ENCODE measurements at regions not wholly inside any gene's neighbourhood (a gene's known extent, or its start where the extent isn't known, plus 50 kb on each side); places are given as distances from the start of the nearest gene placed in this dataset.
"Not testable (repeated sequence)": the region's sequence is repeated elsewhere in the genome, so short reads cannot be mapped to it uniquely, and the experiment has no call there.

DNA sequence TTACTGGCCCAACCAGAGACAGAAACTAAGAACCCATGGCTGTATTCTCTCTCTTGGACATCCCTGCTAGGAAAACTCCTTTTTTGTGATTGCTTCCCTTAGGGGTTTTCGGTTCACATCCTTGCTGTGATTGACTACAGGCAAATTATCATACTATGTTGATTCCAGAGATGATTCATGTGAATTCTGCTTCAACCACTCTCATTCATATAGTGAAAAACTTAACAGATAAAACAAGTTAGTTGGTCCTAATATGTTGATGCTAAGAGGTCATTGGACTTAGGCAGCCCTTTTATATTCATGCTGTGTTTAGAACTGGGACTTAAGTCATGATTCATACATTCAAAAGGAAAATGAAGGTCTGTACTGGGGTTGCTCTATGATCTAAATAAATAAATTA, 76.9 kb upstream of the CCN2 start:
- DNase-seq, result no peak

DNA sequence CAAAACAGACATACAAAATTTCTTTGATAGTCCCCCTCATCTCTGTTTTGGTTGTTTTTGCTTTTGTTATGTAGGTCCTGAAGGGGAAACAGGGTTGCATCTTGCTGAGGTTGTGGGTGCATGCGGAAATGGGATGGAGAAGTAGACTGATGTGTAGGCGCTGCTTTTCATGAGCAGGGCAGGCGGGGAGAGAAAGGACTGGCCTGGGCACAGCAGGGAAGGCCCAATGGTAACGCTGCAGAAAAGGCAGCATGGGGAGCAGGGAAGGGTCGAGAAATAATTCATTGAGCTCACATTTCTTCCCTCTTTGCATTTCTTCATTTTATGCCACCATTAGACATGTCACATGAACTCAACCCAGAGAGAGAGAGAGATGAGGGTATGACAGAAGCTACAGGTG, 74.3 kb upstream of the CCN2 start:
- no peak for DNase-seq

DNA sequence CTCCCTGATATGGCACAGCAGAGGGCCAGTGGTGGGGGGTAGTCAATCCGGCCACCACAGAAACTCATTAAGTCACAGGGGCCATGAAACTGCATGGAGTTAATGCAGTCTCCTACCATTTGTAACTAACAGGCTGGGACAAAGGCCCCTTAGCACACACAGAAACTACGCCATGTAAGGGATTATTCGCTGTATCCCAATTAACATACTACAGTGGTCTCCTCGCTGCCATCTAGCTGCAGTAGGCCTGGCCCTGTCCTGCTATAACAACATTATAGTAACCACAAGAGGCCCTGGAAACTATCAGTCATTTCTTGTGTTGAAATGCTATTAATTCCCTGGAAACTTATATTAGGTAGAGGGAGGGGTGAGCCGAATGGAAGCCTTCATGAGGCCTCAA, 72.3 kb upstream of the CCN2 start:
- DNase-seq, result no peak

DNA sequence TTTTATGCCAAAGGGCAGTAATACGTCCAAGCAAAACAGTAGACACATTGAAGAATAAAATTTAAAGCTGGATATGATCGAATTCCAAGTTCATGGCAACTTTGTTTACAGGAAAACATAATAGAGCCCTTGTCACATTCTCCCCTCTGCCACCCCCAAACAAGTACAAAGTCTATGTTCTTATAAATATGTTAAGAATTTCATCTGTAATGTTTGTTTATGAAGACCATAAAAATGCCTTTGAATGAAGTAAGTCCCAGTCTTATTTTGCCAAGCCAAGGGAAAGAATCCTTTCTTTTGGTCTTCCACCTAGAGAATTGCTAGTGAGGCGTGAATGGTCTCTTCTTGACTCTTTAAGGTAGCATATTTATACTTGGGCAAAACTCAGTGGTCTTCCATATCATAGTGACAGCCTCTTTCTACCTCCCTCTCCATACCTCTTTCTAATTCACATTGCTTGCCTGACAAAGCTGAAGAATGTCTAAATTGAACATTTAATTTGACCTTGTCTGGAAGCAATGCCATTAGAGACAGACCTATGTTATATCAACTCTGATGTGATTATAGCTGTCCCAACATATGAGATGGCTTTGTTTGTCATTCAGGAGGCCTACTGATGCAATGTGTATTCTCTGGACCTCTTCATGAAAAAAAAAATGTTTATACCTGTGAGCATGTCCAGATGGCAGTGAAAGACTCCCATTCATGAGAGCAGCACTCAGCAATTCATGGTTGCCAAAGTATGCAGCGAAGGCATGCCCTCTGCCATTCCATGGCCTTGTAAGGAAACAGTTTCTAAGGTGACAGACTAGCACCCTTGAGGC, 70.6 kb upstream of the CCN2 start:
- DNase-seq, result no peak

DNA sequence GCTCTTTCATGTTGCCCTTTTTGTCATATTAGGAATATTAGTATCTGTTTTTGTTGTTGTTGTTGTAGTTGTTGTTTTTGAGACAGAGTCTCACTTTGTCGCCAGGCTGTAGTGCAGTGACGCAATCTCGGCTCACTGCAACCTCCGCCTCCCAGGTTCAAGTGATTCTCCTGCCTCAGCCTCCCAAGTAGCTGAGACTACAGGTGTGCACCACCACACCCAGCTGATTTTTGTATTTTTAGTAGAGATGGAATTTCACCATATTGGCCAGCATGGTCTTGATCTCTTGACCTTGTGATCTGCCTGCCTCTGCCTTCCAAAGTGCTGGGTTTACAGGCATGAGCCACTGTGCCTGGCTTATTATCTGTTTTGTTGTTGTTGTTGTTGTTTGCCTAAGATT, 69.7 kb upstream of the CCN2 start:
- not testable (repeated sequence) for DNase-seq

DNA sequence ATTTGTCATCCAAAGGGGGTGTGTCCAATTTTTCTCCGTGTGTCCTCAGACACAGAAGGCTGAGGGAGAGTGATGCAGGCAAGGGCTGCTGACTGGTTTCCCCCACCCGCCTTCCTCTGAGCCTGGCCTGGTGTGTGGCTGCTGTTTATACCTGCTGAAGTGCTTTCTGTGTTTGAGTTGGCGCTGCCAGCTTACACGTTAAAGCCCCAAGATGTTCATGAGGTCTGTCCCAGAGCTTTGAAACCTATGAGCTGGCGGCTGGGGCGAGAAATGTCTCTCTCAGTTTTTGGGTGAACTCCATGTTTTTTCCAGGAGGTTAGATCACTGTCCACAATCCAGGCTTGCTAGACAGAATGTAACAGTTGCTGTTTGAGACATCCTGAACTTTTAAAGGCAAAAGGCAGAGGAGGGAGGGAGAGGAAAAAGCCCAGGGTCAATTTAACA, 69.0 kb upstream of the CCN2 start:
- no peak for DNase-seq

DNA sequence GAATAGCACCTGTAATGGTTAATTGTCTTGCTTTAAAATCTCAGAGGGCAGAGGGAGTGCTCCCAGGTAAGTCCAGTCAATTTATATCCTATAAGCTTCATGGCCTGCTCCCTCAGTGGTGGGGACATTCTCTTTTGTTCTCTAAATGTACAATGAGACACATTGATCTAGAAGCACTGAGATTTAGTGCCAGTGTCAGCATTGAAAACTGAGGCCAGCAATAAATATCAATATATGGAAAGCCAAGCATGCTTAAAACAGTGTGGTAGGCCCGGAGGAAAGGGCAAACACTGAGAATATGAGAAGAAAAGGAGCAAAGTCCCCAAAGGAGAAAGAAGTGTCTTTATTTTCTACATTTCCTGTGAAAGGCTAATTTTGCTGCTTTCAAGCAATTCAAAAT, 68.4 kb upstream of the CCN2 start:
- DNase-seq, result no peak

DNA sequence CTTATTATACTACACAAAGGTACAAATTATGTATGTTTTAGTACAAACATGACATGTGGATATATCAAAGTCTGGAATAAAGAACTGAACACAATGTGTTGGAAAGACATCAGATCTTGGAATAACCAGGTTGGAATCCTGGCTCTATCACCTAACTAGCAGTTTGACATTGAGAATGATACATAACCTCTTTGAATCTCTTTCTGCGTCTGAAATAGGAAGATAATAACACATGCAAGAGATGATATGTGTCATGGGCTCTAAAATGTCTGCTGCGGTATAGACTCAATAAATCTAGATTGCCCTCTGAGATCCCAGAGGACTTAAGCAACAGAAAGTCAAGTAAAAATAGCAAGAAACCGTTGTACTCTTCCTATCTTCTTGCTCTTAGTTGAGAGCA, 66.8 kb upstream of the CCN2 start:
- DNase-seq, result no peak

DNA sequence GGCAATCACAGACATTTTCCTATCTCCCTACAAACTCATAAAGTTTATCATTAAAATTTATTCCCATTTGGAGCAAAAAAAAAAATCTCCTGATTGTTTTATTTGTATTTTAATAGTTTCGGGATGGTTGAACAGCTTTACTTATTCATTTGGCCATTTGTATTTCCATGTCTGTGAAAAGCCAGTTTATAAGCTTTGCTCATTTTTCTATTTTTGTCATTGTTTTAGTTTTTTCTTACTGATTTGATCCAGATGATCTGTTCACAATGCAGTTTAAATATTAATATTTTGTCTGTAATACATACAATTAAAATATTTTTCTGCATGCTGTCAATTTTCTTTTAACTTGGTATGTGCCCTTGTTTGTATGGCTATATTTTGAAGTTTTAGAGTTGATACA, 65.2 kb upstream of the CCN2 start:
- no peak for DNase-seq

DNA sequence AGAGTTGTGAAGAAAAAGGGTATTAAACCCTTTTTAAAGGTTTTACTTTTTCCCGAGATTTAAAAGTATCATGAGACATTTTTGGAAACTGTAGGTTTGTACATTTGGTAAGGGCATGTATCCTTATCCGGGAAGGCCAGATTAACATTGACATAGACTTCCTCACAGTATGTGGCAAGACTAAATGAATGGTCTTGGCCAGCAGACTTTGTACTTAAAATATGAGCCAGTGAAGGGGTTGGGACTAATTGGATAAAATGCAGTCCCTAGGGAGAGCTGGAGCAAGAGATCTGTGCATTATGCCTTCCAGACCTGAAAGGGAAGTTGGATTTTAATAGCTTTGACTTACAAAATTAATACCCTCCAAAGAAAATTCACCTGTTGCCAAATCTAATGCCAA, 60.4 kb upstream of the CCN2 start:
- no peak for DNase-seq

DNA sequence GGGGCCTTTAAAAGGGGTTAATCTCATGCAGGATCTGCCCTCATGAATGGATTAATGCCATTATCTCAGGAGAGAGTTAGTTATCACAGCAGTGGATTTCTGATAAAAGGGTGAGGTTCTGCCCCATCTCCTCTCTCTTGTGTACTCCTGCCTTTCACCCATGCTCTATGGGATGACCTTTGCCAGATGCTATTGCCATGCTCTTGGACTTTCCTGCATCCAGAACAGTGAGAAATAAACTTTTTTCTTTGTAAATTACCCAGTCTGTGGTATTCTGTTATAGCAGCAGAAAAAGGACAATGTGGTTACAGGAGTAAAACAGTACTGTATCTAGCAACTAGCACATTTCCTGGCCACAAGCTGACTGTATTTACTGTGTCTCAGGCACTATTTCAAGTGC, 58.0 kb upstream of the CCN2 start:
- no peak for DNase-seq

DNA sequence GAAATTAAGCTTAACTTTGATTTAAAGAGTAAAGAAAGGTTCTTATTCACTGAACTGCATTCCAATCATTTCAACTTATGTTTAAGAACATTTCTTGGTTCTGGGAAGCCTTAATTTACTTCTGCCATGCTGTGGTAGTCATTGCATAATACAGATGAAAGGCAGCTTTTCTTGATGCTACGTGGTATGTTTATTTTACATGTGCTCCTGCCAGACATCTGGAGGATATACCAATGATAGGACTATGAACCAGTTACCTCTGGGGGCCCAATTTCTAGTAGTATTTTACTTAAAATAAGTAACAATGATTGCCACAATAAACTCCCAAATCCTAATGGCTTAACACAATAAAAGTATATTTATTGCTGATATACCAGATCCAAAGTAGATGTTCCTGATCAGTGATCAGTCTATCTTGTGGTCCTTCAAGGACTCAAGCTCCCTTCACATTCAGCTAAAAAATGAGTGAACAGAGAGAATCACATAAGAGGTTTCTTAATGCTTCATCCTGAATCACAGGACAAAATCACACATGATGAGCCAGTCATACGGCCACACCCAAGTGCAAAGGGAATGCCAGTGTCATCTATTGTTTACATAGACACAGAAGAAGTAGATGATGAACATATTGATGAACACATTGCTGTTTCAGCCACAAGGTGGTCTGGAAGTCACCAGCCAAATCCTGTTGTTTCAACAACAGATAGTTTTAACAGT, 56.5 kb upstream of the CCN2 start:
- DNase-seq, result no peak

DNA sequence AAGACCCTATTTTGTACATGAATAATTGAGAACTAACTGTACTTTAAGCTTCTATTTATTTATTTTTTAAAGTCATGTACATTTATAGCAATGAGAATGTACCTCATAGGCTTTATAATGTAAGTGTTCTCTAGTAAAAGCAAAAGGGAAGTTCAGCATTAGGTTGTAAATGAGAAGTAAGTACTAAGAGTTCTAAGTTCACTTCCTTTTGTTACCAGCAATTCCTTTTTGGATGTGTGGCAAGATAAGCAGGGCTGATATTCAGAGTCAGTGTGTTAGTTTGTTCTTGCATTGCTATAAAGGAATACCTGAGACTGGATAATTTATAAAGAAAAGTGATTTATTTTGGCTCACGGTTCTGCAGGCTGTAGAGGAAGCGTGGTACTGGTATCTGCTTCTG, 54.0 kb upstream of the CCN2 start:
- DNase-seq, result peak; percentile 54

DNA sequence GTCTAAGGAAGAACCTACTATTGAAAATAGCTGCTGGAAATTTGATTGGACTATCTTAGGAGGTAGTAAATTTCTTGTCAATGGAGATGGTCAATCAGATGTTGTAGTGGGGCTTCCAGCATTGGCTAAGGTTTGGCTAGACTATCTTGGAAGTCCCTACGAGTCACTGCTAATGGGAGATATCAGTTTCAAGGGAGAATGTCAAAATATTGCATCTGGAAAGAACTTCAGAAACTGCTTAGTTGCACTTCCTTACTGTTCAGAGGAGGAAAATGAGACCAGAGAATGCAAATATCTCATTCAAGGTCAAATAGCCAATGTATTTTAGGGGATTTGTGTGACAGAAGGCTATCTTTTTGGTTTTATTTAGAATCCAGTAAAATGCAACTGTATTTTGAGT, 53.5 kb upstream of the CCN2 start:
- no peak for DNase-seq

DNA sequence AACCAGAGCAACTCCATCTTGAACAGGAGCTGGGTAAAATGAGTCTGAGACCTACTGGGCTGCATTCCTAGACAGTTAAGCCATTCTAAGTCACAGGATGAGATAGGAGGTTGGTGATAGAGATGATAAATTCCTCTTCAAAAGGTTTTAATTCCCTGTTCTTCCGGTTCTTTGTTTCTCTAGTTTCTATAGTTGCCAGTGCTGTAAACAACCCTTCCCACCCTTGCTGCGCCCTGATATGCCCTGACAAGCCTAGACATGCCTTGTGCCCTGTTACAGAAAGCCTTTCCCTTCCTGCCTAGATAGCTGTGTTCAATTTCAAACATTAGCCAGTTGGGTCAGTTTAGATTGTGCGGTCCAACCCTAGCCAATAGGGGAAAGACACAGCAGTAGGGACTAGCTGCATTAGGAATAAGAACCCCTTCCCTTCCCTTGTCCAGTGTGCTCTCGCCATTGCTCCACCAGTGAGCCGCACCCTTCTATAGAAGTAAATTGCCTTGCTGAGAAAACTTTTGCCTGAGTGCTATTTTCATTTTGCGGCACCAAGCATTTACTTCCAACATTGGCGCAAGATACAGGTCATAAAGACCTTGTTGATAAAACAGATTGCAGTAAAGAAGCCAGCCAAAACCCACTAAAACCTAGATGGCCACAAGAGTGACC, 52.5 kb upstream of the CCN2 start:
- DNase-seq, result no peak

All from GDM1 (cell line).